IPS-18c (cell line): ENCODE measurements at regions not wholly inside any gene's neighbourhood (a gene's known extent, or its start where the extent isn't known, plus 50 kb on each side); places are given as distances from the start of the nearest gene placed in this dataset.
"Not testable (repeated sequence)": the region's sequence is repeated elsewhere in the genome, so short reads cannot be mapped to it uniquely, and the experiment has no call there.

Source experiments
- H3K4me3 ChIP-seq: 2 replicates; pipeline ENCODE4 v1.7.0; 2013; ENCODE audit warnings: low read depth, mild to moderate bottlenecking, low read length, moderate library complexity; ENCODE audit not compliant: insufficient read depth
- H3K9me3 ChIP-seq: one replicate; pipeline ENCODE4 v1.6.1; 2013; ENCODE audit warnings: mild to moderate bottlenecking, low read length, moderate library complexity; ENCODE audit not compliant: control insufficient read depth, insufficient read depth

DNA sequence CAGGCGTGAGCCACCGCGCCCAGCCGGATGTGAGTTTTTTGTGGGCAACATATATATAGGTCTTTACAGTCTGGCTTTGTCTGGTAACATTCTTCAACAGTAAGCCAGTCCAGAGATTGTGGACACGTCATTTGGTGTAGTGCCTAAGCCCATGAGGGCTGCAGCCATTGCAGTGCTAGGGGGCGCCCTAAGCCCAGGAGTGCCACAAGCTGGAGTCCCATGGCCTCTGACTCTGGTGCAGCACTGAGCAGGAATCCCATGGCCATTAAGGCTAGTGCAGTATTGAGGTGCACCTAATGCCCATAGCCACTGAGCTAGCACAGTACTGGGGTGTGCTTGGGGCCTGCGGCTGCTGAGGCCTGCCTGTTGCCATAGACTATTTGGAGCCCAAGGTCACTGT, 136.4 kb upstream of the NDN start:
- Histone ChIP-seq H3K9me3 (peaks cover 6% of the 10 kb centered on the region), H3K4me3 (no peak overlapping the region)

DNA sequence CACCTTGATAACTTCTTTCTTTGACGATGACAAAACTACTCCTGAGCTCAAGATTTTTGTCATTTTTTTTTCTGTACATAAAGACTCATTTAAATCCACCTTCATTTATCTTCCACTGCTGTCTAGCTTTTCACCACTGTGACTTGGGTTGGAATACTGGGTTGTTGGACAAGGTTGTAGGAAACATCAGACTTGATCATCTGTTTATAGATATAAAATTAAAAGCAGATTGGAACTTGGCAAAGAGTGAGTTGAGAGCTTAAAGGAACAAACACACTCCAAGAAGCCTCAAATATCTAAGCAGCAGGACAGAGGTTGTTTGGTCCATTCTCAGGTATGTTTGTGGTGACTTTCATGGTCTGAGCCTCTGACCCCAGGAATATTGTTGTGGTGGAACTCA, 141.7 kb upstream of the NDN start:
- no peak overlapping the region for H3K4me3 ChIP-seq
- H3K9me3 ChIP-seq: peaks cover 9% of the 10 kb centered on the region

DNA sequence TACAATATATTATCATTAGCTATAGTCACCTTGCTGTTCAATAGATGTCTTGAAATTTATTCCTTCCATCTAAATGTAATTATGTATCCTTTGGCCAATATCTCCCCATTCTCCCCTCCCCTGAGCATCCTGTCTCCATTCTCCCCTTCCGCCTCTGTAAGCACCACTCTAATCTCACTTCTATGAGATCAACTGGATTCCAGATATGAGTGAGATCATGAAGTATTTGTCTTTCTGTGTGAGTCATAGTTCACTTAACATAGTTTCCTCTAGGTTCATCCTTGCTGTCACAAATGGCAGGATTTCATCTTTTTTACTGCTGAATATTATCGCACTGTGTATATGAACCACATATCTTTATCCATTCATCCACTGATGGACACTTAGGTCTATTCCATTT, 148.8 kb upstream of the NDN start:
- H3K9me3 ChIP-seq: peaks cover 5% of the 10 kb centered on the region

DNA sequence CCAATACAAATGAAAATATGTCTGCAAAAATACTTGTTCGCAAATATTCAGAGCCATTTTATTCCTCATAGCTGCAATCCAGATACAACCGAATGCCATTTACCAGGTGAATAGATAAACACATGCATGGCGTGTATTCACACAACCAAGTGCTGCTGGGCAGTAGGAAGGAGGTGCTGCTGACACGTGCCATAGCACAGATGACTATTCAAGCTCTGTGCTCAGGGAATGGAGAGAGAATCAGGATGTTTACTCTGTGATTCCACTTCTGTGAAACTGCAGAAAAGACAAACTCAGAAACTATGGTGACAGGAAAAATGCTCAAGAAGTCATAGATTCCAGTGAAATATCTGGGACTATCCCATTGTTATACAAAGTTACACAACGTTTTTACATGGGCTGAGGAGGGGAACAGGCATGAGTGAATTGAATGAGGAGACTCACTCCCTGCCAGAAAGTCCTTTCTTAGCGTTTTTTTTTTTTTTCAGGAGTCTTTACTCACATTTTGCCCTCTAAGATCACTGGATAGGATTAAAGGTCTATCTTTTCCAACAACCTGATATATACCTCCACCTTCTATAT, 152.9 kb upstream of the NDN start:
- Histone ChIP-seq H3K4me3 (no peak overlapping the region), H3K9me3 (peaks cover 2% of the 10 kb centered on the region)

More for the DNA sequence above, 148.8 kb upstream of the NDN start:
- no peak overlapping the region for H3K4me3 ChIP-seq

DNA sequence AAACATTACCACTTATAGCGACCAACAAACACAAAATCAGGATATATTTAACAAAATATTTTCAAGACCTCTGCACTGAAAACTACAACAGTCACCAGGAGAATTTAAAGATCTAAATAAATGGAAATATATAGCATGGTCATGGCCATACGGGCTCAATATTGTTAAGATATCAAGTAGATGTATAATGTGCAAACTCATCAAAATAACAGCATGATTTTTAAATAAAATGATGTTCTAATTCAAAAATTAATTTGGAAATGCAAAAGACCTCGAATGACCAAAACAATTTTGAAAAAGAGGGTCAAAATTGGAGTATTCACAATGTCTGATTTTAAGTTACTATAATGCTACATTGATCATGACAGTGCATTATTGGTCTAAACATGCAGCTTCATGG, 159.1 kb upstream of the NDN start:
- Histone ChIP-seq H3K4me3 (no peak overlapping the region), H3K9me3 (peaks cover 5% of the 10 kb centered on the region)

DNA sequence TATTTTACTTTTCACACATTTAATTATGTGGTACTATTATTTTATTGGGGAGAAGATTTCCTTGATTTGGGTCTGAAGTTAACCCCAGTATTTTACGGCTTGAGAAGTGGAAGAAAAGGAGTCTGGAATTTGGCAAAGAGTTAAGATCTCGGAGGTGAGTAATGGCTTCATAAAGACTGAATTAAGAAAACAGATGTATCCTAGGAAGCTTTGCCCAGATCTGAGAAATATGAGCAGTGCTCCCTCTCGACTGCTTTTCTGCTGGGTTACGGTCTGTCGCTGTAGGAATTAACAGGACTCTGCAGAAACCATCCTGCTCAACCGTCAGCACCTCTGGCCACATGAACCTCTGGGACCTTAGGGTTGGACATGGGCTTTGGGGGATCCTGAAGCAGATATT, 163.6 kb upstream of the NDN start:
- peaks cover 2% of the 10 kb centered on the region for H3K9me3 ChIP-seq
- H3K4me3 ChIP-seq: no peak overlapping the region

DNA sequence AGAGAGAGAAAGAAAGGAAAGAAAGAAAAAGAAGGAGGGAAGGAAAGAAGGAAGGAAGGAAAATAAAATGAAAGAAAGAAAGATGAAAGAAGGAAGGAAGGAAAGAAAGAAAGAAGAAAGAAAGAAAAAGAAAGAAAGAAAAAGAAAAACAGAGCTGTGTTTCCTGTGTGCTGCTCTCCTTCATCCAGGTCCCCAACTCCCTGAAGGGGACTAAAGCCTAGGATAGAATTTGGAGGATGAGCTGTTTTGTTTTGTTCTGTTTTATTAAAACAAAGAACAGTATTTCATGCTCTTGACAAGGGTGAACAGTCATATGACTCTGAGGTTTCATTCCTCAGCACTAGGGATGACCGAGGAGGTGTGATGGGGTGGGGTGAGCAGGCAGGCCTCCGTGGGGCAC, 164.8 kb upstream of the NDN start:
- Histone ChIP-seq H3K4me3 (no peak overlapping the region; the same call in 1 of the 2 replicates), H3K9me3 (peaks cover 2% of the 10 kb centered on the region)

DNA sequence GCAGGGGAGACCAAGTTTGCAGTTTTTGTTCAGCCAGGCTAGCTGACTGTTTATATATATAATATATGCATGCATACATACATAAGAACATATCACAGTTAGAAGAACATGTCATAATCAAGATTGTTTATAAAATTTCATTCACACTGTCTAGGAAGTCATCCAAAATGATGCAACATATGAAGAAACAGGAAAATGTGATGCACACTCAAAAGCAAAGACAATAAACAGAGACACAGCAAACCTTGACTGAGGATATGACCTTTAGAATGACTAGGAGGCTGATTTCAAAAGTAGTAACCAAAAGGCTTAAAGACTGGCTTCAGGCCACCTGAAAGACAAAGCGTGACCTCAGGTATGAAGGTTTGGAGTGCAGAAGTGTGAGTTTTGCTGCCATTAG, 166.2 kb upstream of the NDN start:
- H3K9me3 ChIP-seq: peaks cover 2% of the 10 kb centered on the region
- no peak overlapping the region for H3K4me3 ChIP-seq

DNA sequence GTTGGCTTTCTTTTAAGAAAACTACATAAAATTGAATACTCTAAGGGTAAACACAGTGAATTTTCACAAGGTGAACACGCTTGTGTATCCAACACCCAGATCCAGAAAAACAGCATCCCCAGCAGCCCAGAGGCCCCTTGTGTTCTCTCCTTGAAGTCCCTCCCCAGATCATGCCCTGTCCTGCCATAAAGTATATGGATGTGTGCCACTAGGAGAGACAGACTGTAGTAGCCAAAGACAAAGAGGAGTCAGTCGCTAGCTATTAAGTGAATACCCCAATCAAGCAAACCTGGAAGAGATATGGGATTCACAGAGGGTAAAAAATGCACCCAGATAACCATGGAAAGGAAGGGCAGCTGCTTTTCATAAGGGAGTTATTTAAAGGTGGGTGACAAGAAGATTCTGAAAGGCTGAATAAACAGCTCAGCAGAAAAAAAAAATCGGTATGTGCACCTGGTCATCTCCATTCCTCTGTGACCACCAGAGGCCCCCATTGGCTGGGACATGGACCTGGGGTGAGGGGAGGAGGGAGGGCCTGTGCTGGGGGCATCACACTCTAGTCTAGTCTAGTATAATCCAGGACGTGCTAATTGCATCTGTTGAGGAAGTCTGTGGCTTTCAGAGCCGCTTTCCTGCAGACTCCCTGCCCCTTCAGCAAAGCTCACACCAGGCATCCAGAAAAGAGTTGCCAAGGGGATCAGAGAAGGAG, 167.3 kb upstream of the NDN start:
- peaks cover 2% of the 10 kb centered on the region for H3K9me3 ChIP-seq
- H3K4me3 ChIP-seq: no peak overlapping the region

DNA sequence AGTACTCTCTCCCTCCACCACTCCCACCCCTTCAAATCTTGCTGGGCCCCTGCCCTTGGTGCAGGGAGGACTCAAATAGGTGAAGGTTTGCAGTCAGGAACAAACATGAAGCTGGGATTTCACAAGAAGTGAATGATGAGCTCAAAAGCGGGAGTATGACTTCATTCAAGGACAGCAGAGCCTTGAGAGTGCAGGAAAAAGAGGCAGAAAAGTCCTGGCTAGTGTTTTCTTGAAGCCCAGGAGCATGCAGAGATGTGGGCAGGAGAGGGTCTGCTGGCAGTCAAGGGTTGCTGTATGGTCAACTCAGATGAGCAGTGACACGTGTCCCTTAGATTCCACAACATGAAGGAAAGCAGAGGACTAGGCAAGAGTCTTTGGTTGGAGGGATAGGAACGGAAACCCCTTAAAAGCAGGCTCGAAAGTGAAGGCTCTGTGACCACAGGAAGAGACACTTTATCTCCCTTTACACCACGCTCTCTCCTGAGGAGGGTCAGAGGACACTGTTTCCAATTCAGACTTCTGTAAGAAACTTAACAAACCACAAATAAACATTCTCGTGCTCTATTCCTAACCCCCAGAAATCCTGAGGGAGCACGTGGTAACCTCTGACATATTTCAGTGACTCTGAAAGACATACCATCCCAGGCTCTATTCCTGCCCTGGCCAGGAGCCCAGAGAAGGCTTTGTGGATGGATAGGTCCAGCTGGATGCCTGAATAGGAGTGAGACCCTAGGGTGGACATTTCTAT, 168.0 kb upstream of the NDN start:
- no peak overlapping the region for H3K4me3 ChIP-seq
- peaks cover 2% of the 10 kb centered on the region for H3K9me3 ChIP-seq

DNA sequence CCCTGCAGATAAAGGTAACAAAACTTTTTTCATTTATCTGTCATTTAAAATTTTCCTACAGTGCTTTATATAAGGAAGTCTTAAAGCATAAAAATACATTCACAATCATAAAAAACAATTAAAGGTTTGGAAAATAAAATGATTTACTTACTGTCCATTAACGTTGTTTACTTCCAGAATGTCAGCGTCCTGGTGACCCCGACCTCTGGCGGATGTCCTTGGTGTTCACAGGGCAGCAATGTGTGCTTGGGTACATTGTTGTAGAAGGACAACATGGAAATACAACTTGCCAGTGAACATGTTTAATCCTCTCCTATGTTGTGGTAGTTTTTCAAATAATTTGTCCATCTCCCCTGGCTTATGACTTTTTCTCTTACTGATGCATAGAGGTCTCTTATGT, 168.8 kb upstream of the NDN start:
- Histone ChIP-seq H3K9me3 (peaks cover 3% of the 10 kb centered on the region), H3K4me3 (no peak overlapping the region)

DNA sequence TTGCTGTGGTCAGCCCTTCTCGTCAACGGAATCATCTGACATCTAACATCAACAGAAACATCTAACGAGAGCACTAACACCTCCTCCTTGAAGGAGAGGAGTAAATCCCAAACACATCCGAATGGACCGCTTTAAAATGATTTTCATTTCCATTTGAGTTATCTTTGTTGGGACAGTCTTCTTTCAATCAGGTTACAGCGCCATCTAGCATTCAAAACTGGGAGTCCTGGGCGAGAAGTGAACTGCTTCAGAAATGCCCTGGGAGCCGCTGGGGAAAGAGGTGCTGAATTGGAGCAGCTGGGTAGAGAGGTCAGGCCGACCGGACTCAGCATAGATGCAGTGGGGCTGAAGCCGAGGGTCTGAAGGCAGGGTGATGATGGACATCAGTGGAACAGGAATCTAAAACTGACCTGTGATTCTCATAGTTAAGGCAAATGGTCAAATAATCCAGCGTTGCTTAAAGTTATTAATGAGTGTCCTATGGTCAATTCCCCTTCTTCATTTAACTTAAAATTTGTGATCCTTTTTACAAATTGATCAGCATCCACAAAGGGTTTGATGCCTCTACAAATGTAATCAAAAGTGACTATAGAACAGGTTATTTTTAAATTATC, 170.0 kb upstream of the NDN start:
- no peak overlapping the region for H3K4me3 ChIP-seq
- H3K9me3 ChIP-seq: peaks cover 6% of the 10 kb centered on the region

DNA sequence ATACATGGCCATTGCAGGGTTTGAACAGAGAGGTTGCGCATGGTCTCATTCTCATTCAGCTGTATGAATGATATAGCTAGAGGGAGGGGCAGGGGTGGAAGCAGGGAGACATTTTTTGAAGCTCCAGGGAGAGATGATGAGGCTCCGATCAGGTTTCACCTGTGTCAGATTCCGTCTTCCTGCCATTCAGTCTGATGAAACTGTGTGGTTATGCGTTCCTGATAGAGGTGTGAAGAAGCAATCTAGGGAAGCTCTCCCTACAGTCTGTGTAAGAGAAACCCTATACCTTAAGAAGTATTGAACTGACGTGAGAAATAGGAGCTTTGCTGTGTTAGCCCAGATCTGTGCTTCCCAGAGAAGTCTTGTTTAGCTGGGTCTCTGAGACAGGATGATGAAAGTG, 171.9 kb upstream of the NDN start:
- peaks cover 9% of the 10 kb centered on the region for H3K9me3 ChIP-seq
- no peak overlapping the region for H3K4me3 ChIP-seq

DNA sequence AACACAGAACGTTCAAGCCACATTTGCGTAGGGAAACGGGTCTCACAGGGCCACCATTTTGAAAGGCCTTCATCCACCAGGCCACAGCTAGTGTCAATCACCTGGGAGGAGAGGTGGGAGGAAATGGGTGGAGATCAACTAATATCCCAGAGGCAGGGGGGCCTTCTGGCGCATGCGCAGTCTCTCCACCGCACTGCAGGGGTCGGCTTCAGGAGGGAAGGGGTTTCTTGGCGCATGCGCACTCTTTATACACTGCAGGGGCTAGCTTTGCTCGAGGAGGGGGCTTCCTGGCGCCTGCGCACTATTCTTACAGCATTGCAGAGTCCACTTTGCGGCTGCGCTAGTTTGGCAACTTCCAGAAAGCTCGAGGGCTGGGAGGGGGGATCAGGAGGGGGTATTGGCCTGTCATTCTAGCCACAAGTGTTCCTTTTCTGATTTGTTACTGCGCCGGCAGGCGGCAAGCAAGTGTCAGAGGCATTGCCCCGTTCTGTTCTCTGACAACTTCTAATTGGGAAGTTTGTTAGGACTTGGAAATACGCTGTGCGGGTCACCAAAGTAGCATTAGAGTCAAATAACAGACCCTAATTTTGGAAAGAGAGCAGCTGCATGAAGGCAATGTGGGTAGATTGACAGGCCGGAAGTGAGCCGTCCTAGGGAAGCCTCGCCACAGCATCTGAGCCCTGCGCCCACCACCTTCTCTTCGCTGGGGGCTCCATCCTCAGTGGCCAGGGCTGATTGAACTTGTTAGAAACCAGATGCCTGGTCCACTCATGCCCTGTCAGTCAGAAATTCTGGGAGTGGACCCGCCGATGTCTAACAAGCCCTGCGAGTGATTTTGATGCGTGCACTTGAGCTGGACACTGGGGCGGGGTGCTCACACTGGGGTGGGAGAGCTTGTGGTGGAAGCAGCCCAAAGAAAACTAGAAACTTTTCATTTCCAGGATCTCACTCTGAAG, 173.5 kb upstream of the NDN start:
- H3K4me3 ChIP-seq: no peak overlapping the region

DNA sequence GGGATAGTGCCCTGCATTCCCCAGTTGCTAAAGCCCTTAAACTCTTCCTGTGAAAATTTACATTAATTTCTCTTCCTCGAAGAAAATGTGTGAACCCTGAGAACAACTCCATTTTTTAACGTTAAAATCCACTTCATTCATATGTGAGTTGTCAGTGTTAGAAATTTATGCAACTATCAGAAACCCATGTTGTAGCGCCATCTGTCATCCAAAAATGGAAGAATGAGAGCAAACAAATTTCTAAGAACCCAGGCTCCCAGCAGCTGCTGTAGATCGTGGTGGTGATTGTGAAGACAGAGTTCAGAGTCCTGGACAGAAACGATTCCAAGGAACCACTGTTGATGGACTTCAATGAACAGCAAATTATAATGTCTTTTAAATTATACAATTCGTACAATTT, 179.7 kb upstream of the NDN start:
- no peak overlapping the region for H3K4me3 ChIP-seq
- H3K9me3 ChIP-seq: peaks cover 3% of the 10 kb centered on the region

More for the DNA sequence above, 173.5 kb upstream of the NDN start:
- peaks cover 9% of the 10 kb centered on the region for H3K9me3 ChIP-seq

DNA sequence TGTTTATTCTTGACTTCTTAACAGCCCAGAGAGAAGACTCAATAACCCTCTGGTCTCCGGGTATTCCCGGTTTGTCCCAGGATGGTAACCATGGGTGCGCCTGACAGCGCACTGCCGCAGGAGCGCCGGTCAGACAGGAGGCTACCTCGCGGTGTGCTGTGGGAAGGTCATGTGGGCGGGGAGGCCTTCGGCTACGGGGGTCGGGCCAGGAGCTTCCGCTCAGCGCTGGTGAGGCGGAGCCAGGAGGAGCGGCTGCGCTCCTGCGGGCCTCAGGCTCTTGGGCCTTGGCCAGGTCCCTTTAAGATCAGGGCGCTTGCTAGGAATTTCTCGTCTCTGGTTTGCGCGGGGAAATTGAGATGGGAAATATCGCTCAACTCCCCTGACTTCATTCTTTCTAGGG, 182.3 kb upstream of the NDN start:
- no peaks in the 10 kb centered on the region for H3K9me3 ChIP-seq
- H3K4me3 ChIP-seq: no peak overlapping the region; the same call in 1 of the 2 replicates

DNA sequence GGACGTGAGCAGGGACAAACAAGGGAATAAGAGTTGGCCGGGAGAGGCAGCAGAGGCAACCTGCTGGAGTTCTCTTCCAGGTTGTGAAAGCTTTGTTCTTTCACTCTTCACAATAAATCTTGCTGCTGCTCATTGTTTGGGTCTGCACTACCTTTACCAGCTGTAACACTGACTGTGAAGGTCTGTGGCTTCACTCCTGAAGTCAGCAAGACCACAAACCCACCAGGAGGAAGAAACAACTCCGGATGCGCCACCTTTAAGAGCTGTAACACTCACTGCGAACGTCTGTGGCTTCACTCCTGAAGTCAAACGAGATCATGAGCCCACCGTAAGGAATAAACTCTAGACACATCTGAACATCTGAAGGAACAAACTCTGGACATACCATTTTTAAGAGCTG, 186.5 kb upstream of the NDN start:
- not testable (repeated sequence) for H3K4me3 ChIP-seq, H3K9me3 ChIP-seq
